ENCODE measurements at regions not wholly inside any gene's neighbourhood (a gene's known extent, or its start where the extent isn't known, plus 50 kb on each side); places are given as distances from the start of the nearest gene placed in this dataset.
"Not testable (repeated sequence)": the region's sequence is repeated elsewhere in the genome, so short reads cannot be mapped to it uniquely, and the experiment has no call there.

- DNase-seq (ENCODE audit: low read depth in 1 of 2, low spot score in 1 of 2); in situ Hi-C loops (cut with HindIII; ENCODE audit: low pct_unique_long_range_greater_than_20kb, low sequenced_read_pairs): not testable (repeated sequence)
These were observed 174.2 kb downstream of the NPIPA8 start for GRCh38 chr16:18162293-18162692.

- DNase-seq (ENCODE audit: low read depth in 1 of 2, low spot score in 1 of 2); in situ Hi-C loops (cut with HindIII; ENCODE audit: low pct_unique_long_range_greater_than_20kb, low sequenced_read_pairs): not testable (repeated sequence)
These were observed 175.3 kb downstream of the NPIPA8 start for GRCh38 chr16:18161224-18161623.

GRCh38 chr16:18159185-18159584, 177.4 kb downstream of the NPIPA8 start:
- in situ Hi-C loops (cut with HindIII; ENCODE audit: low pct_unique_long_range_greater_than_20kb, low sequenced_read_pairs); DNase-seq (ENCODE audit: low read depth in 1 of 2, low spot score in 1 of 2): not testable (repeated sequence)

DNA sequence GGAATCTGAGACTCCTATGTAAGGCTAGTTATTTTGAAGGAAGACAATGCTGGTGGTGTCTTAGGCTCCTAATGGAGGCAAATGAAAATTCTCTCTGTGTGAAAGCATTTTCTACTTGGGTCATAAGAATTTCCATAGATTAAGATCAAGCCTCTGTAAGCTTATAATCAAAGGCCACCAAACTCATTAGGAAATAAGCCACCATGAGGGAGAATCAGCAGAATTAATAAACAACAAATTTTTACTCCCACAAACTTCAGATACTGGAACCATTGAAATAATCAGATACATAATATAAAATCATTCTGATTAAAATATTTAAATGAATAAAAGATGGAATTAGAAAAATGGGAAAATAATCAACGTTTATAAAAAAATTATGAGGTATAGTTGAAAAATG, 178.7 kb downstream of the NPIPA8 start:
- in situ Hi-C loops (cut with HindIII; ENCODE audit: low pct_unique_long_range_greater_than_20kb, low sequenced_read_pairs); DNase-seq (ENCODE audit: low read depth in 1 of 2, low spot score in 1 of 2): not testable (repeated sequence)

- in situ Hi-C loops (cut with HindIII; ENCODE audit: low pct_unique_long_range_greater_than_20kb, low sequenced_read_pairs); DNase-seq (ENCODE audit: low read depth in 1 of 2, low spot score in 1 of 2): not testable (repeated sequence)
These were observed 183.7 kb downstream of the NPIPA8 start for GRCh38 chr16:18152832-18153231.

DNA sequence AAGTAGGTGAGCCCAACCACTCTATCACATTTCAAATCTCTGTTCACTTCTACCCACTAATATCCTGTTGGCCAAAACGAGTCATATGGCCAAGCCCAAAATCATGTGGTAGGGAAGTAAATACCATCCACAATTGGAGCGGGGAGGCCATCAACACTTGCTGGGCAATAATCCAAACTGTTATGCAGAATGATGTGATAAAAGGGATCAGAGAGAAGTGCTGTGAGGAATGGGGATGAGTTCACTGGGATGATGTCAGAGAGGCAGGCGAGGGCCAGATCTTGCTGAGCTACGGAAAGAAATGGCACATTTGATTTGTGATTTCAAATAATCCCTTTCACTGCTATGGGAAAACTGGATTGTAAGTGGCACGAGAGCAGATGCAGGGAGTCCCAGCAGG, 188.4 kb downstream of the NPIPA8 start:
- in situ Hi-C loops (cut with HindIII; ENCODE audit: low pct_unique_long_range_greater_than_20kb, low sequenced_read_pairs) = not testable (repeated sequence)

GRCh38 chr16:18146601-18147142, 189.9 kb downstream of the NPIPA8 start:
- DNase-seq (ENCODE audit: low read depth in 1 of 2, low spot score in 1 of 2); in situ Hi-C loops (cut with HindIII; ENCODE audit: low pct_unique_long_range_greater_than_20kb, low sequenced_read_pairs): not testable (repeated sequence)

More for the DNA sequence above, 188.4 kb downstream of the NPIPA8 start:
- not testable (repeated sequence) for DNase-seq (ENCODE audit: low read depth in 1 of 2, low spot score in 1 of 2)

DNA sequence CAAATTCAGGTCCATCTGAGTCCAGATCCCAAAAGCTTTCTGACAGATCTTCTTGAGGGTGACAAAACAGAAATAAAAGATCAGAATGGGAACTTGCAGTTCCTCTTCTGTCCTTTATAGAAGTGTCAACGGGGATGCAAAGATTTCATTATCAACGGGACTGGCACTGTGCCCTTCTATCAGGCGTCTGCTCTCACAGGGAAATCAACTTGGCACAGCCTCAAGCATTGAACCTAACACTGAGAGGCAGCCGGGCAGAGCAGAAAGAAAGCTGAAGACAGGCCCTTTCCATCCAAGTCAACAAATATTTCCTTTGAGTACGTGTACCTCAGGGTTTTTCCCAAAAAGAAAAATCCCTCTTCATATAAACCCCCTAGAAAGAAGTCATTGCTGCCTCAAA, 194.5 kb downstream of the NPIPA8 start:
- DNase-seq (ENCODE audit: low read depth in 1 of 2, low spot score in 1 of 2); in situ Hi-C loops (cut with HindIII; ENCODE audit: low pct_unique_long_range_greater_than_20kb, low sequenced_read_pairs): not testable (repeated sequence)

- in situ Hi-C loops (cut with HindIII; ENCODE audit: low pct_unique_long_range_greater_than_20kb, low sequenced_read_pairs); DNase-seq (ENCODE audit: low read depth in 1 of 2, low spot score in 1 of 2): not testable (repeated sequence)
These were observed 200.2 kb downstream of the NPIPA8 start for GRCh38 chr16:18136288-18136687.

DNA sequence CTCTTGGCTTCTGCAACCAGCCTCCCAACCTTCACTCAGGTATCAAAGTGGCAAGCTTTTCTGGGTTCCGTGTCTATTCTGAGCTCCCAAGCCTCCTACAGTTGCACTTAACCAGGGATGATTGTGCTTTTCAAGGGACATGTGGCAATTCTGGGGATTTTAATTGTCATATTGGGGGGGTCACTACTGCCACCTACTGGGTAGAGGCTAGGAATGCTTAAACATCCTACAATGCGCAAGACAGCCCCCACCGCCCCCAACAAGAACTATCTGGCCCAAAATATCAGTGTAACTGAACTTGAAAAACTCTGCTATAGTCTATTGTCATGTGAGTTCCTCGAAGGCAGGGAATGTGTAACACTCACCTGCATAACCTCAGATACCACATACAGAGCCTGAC, 201.5 kb downstream of the NPIPA8 start:
- in situ Hi-C loops (cut with HindIII; ENCODE audit: low pct_unique_long_range_greater_than_20kb, low sequenced_read_pairs) = not testable (repeated sequence)

DNA sequence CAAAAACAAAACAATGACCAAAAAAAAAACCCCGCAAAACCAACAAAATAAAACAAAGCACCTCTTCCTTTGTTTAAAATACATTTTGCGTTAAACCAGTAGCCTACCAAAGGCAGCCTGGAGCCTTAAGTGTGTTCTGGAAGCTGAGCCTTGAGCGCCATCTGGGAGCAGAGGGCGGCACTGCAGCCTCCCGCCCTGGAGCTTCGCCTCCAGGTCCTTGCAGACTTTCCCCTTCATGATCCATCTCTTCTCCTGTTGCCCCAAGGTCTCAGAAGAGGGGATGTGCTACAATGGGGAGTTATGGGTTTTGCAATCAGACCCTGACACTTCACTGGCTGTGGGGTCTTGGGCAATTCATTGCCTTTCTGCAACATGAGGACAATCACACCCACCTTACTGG, 204.9 kb downstream of the NPIPA8 start:
- DNase-seq (ENCODE audit: low read depth in 1 of 2, low spot score in 1 of 2); in situ Hi-C loops (cut with HindIII; ENCODE audit: low pct_unique_long_range_greater_than_20kb, low sequenced_read_pairs): not testable (repeated sequence)

More for the DNA sequence above, 201.5 kb downstream of the NPIPA8 start:
- DNase-seq (ENCODE audit: low read depth in 1 of 2, low spot score in 1 of 2) = not testable (repeated sequence)

GRCh38 chr16:18130478-18131120, 205.9 kb downstream of the NPIPA8 start:
- in situ Hi-C loops (cut with HindIII; ENCODE audit: low pct_unique_long_range_greater_than_20kb, low sequenced_read_pairs); DNase-seq (ENCODE audit: low read depth in 1 of 2, low spot score in 1 of 2): not testable (repeated sequence)

- DNase-seq (ENCODE audit: low read depth in 1 of 2, low spot score in 1 of 2); in situ Hi-C loops (cut with HindIII; ENCODE audit: low pct_unique_long_range_greater_than_20kb, low sequenced_read_pairs): not testable (repeated sequence)
These were observed 209.5 kb downstream of the NPIPA8 start for GRCh38 chr16:18127033-18127432.

- in situ Hi-C loops (cut with HindIII; ENCODE audit: low pct_unique_long_range_greater_than_20kb, low sequenced_read_pairs); DNase-seq (ENCODE audit: low read depth in 1 of 2, low spot score in 1 of 2): not testable (repeated sequence)
These were observed 217.4 kb downstream of the NPIPA8 start for GRCh38 chr16:18119092-18119491.

DNA sequence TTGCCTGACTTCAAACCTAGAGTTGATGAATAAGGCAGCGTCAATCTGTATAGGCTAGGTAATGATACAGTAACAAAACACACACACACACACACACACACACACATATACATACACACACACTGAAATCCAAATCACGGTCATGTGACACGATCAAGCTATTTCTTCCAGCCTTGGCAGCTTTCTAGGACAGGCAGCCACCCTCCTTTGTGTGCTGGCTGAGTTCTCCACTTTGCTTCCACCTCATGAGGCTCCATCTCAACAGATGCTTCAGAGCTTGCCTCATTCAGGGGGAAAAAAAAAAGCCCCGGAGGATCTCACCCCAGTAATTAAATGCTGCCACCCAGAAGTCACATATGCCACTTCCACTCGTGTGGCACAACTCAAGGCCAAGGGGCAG, 217.9 kb downstream of the NPIPA8 start:
- DNase-seq (ENCODE audit: low read depth in 1 of 2, low spot score in 1 of 2); in situ Hi-C loops (cut with HindIII; ENCODE audit: low pct_unique_long_range_greater_than_20kb, low sequenced_read_pairs): not testable (repeated sequence)

GRCh38 chr16:18118071-18118470, 218.5 kb downstream of the NPIPA8 start:
- in situ Hi-C loops (cut with HindIII; ENCODE audit: low pct_unique_long_range_greater_than_20kb, low sequenced_read_pairs); DNase-seq (ENCODE audit: low read depth in 1 of 2, low spot score in 1 of 2): not testable (repeated sequence)

DNA sequence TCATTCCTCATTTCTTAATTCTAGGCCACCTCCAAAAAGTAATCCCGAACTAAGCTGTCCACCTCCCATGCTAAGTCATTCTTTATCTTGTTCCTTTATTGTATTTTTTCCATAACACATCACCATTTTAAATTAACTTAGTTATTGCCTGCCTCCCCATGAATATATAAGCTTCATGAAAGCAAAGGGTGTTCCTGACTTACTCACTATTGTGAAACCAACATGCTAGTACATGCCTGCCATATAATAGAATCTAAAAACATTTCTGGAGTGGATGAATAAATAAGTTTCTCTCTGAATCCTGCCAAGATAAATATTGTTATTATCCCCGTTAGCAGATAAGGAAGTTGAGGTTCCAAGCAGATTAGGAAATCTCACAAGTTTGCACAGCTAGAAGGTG, 232.1 kb downstream of the NPIPA8 start:
- in situ Hi-C loops (cut with HindIII; ENCODE audit: low pct_unique_long_range_greater_than_20kb, low sequenced_read_pairs) = not testable (repeated sequence)

GRCh38 chr16:18101077-18101476, 235.5 kb downstream of the NPIPA8 start:
- in situ Hi-C loops (cut with HindIII; ENCODE audit: low pct_unique_long_range_greater_than_20kb, low sequenced_read_pairs); DNase-seq (ENCODE audit: low read depth in 1 of 2, low spot score in 1 of 2): not testable (repeated sequence)

More for the DNA sequence above, 232.1 kb downstream of the NPIPA8 start:
- DNase-seq (ENCODE audit: low read depth in 1 of 2, low spot score in 1 of 2) = not testable (repeated sequence)

DNA sequence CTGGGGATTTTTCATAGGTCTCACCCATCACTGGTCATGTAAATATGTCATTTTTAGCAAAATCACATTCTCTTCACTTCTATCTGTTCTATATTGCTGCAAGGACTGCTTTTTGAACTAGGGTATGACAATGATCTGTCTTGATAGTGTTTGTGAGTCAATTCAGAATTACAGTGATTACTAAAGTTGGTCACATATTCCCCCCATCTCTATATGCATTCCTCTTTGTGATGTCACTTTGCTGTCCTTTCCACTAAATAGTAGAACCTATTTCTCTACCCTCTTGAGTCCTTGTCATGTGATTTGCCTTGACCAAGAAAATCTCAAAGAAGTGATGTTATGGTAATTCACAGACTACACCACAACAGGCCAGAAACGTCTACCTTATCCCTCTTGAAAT, 243.9 kb downstream of the NPIPA8 start:
- in situ Hi-C loops (cut with HindIII; ENCODE audit: low pct_unique_long_range_greater_than_20kb, low sequenced_read_pairs); DNase-seq (ENCODE audit: low read depth in 1 of 2, low spot score in 1 of 2): not testable (repeated sequence)
